ENCODE measurements at regions not wholly inside any gene's neighbourhood (a gene's known extent, or its start where the extent isn't known, plus 50 kb on each side); places are given as distances from the start of the nearest gene placed in this dataset.

DNA sequence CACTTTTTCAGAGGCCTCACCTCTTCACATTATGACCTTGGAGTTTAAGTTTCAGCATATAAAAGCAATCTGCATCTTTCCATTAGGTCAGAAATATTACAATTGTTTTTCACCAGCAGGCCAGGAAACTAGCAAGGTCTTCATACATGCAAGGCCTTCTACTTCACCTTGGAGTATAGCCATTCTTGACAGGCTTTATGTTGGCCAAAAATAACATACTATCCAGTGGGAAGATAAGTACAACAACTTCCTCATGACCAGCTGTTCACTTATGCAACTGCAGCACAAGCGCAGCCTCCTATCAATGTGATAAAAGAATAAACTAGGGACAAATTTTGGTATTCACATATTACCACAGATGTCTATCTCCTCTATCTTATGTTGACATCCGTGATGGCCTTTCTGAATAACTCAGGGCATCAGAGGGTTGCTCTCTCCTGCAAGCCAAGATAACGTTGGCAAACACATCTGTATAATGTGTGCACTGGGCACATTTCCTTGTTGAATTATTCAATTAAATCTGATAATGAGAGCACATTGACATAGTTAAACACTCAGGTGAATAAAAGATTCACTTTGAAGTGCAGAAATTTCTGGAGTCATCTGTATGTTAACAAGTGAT lies 239.8 kb downstream of the FZD1 start:
- TF ChIP-seq CREB1 (IDR thresholded peaks at IDR 0.05; ENCODE audit: low read depth): no peak

- no peak for TF ChIP-seq TEAD4 (IDR thresholded peaks at IDR 0.05)
- TF ChIP-seq RAD21 (IDR thresholded peaks at IDR 0.05; ENCODE audit: low read depth): no peak
- no peak for TF ChIP-seq TAF1 (IDR thresholded peaks at IDR 0.05; ENCODE audit: low read depth)
- TF ChIP-seq FOXM1 (IDR thresholded peaks at IDR 0.05; ENCODE audit: borderline replicate concordance, low read depth): no peak
- no peak for TF ChIP-seq NFIC (IDR thresholded peaks at IDR 0.05)
- TF ChIP-seq CEBPB (IDR thresholded peaks at IDR 0.05): no peak
- TF ChIP-seq ZBTB7A (IDR thresholded peaks at IDR 0.05; ENCODE audit: low read depth): no peak
- no peak for TF ChIP-seq CREB1 (IDR thresholded peaks at IDR 0.05; ENCODE audit: low read depth)
- TF ChIP-seq EGR1 (IDR thresholded peaks at IDR 0.05): no peak
- no peak for TF ChIP-seq USF1 (IDR thresholded peaks at IDR 0.05)
- no peak for TF ChIP-seq EP300 (IDR thresholded peaks at IDR 0.05; ENCODE audit: borderline replicate concordance)
- TF ChIP-seq TCF12 (IDR thresholded peaks at IDR 0.05; ENCODE audit: low read depth): no peak
Measured at GRCh38 chr7:91504919-91505318, 240.7 kb downstream of the FZD1 start.

DNA sequence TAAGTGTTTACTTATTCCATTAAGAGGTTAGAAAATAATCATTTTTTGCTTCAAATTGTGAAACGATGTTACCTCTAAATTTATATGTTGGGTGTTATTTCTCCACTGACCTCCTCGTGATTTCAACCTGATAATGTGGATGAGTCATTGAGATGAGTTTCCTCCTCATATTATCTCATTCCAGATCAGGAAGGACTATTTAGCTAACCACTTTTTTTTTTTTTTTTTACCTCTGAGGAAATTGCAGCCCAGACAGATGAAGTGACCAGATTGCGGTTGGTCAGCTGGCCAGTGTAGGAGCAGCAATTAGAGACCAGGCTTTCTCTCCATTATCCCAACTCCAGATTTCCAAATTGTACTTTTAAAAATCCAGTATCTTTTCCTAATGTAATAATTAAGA lies 248.7 kb downstream of the FZD1 start:
- TF ChIP-seq TCF12 (IDR thresholded peaks at IDR 0.05; ENCODE audit: low read depth) (no peak), MAX (IDR thresholded peaks at IDR 0.05) (no peak), TEAD4 (IDR thresholded peaks at IDR 0.05) (no peak), YY1 (IDR thresholded peaks at IDR 0.05; ENCODE audit: low read depth) (no peak), EP300 (IDR thresholded peaks at IDR 0.05; ENCODE audit: borderline replicate concordance) (no peak), CEBPB (IDR thresholded peaks at IDR 0.05) (no peak), NFIC (IDR thresholded peaks at IDR 0.05) (no peak), CREB1 (IDR thresholded peaks at IDR 0.05; ENCODE audit: low read depth) (no peak), EGR1 (IDR thresholded peaks at IDR 0.05) (no peak), USF1 (IDR thresholded peaks at IDR 0.05) (no peak), FOXM1 (IDR thresholded peaks at IDR 0.05; ENCODE audit: borderline replicate concordance, low read depth) (no peak), TAF1 (IDR thresholded peaks at IDR 0.05; ENCODE audit: low read depth) (no peak)
- TF ChIP-seq, protein P1, sequence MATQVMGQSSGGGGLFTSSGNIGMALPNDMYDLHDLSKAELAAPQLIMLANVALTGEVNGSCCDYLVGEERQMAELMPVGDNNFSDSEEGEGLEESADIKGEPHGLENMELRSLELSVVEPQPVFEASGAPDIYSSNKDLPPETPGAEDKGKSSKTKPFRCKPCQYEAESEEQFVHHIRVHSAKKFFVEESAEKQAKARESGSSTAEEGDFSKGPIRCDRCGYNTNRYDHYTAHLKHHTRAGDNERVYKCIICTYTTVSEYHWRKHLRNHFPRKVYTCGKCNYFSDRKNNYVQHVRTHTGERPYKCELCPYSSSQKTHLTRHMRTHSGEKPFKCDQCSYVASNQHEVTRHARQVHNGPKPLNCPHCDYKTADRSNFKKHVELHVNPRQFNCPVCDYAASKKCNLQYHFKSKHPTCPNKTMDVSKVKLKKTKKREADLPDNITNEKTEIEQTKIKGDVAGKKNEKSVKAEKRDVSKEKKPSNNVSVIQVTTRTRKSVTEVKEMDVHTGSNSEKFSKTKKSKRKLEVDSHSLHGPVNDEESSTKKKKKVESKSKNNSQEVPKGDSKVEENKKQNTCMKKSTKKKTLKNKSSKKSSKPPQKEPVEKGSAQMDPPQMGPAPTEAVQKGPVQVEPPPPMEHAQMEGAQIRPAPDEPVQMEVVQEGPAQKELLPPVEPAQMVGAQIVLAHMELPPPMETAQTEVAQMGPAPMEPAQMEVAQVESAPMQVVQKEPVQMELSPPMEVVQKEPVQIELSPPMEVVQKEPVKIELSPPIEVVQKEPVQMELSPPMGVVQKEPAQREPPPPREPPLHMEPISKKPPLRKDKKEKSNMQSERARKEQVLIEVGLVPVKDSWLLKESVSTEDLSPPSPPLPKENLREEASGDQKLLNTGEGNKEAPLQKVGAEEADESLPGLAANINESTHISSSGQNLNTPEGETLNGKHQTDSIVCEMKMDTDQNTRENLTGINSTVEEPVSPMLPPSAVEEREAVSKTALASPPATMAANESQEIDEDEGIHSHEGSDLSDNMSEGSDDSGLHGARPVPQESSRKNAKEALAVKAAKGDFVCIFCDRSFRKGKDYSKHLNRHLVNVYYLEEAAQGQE (IDR thresholded peaks at IDR 0.05; ENCODE audit: low read depth): no peak

DNA sequence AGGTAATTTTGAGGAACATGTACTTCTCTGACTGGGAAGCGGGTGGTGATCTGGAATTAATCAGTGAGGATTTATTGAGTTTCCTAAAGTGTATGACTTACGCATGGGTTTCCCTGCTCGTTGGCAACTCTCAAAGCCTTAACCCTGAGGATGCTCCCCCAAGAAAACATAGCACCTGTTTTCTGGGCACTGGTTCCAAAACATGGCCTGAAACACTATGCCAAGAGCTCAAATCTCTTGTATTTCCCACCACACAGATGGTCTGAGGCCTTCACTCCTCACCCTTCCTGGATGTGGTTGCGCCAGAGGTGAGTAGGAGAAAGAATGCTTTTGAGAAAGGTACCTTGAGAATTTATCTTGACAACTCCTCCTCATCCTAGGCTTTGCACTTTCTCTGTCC lies 250.4 kb downstream of the FZD1 start:
- TF ChIP-seq MAX (IDR thresholded peaks at IDR 0.05) (no peak), ZBTB7A (IDR thresholded peaks at IDR 0.05; ENCODE audit: low read depth) (no peak), RAD21 (IDR thresholded peaks at IDR 0.05; ENCODE audit: low read depth) (no peak), EGR1 (IDR thresholded peaks at IDR 0.05) (no peak), CEBPB (IDR thresholded peaks at IDR 0.05) (no peak), YY1 (IDR thresholded peaks at IDR 0.05; ENCODE audit: low read depth) (no peak), USF1 (IDR thresholded peaks at IDR 0.05) (no peak)
- TF ChIP-seq, protein P1 (IDR thresholded peaks at IDR 0.05; ENCODE audit: low read depth): no peak

DNA sequence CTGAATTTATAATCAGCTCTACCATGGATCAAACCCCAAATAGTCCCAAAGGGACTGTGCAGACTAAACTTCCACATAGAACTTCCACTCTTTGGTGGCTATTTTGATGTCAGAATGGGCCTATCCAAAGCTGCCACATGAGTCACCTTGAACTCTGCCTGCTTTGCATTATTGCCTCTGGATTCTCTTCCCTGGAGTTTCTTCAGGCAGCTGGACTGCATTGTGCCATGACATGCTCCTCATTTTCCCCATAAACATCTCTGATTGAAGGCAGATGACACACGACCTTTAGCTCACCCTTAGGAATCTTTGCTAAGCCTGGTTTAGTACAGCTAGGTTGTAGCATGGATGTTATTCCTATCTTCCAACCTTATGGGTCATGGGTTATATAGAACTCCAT lies 251.7 kb downstream of the FZD1 start:
- no peak for TF ChIP-seq CEBPB (IDR thresholded peaks at IDR 0.05)
- no peak for TF ChIP-seq EGR1 (IDR thresholded peaks at IDR 0.05)
- no peak for TF ChIP-seq FOXM1 (IDR thresholded peaks at IDR 0.05; ENCODE audit: borderline replicate concordance, low read depth)
- TF ChIP-seq ZBTB7A (IDR thresholded peaks at IDR 0.05; ENCODE audit: low read depth): no peak
- no peak for TF ChIP-seq TCF12 (IDR thresholded peaks at IDR 0.05; ENCODE audit: low read depth)
- TF ChIP-seq EP300 (IDR thresholded peaks at IDR 0.05; ENCODE audit: borderline replicate concordance): no peak
- no peak for TF ChIP-seq RAD21 (IDR thresholded peaks at IDR 0.05; ENCODE audit: low read depth)
- TF ChIP-seq CREB1 (IDR thresholded peaks at IDR 0.05; ENCODE audit: low read depth): no peak
- no peak for TF ChIP-seq NFIC (IDR thresholded peaks at IDR 0.05)
- TF ChIP-seq YY1 (IDR thresholded peaks at IDR 0.05; ENCODE audit: low read depth): no peak

Data from Ishikawa (cell line).